Stimulated activated CD4-positive, alpha-beta T cell treated with anti-CD3 and anti-CD28 coated beads, Interleukin-4, amount 100 ng/mL, for 1 hour (primary cell): ENCODE measurements at regions not wholly inside any gene's neighbourhood (a gene's known extent, or its start where the extent isn't known, plus 50 kb on each side); places are given as distances from the start of the nearest gene placed in this dataset.

Experiments used
- DNase-seq: peaks from one replicate; pipeline ENCODE4 v3.0.0-alpha.2; 2020

DNA sequence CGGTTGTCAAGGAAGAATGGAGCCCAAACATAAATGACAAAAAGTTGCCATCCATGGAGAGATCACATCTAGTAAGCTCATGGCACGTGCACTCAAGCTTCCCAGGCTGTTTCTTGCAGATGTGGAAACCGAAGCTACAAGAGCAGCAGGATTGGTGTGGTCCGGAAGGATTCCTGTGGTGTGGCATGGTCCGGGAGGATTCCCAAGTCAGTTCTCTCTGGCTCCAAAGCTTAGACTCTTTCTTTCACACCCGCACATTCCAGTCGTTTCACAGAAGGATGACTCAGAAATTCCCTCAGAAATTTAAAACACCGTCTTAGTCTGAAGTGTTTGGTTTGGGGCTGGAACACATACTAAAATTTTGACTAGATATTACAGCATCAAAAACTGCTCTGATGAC is 78.0 kb upstream of the DRD2 start:
- DNase-seq = no peak

GRCh38 chr11:113552271-113552670 is 77.1 kb upstream of the DRD2 start:
- DNase-seq = no peak

DNA sequence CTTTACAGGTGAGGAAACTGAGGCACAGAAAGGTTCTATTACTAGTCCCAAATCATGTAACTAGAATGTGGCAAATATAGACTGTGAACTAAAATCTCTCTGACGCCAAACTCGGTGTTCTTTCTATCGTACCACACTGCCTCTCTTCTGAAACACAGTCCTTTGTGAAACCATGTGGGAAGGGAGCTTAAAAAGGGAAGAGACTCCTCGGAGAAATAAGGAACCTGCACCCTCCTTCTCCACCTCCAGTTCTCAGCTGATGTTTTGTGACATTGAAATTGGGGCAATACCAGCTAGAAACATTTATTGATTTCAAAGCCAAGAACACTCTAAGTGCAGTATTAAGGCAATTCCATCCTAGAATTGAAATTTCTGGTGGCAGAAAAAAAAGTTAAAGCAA is 76.4 kb upstream of the DRD2 start:
- no peak for DNase-seq

GRCh38 chr11:113549611-113550578 is 74.7 kb upstream of the DRD2 start:
- no peak for DNase-seq

GRCh38 chr11:113549061-113549460 is 73.9 kb upstream of the DRD2 start:
- no peak for DNase-seq

- DNase-seq = no peak
Measured at GRCh38 chr11:113547739-113548138, 72.5 kb upstream of the DRD2 start.

- no peak for DNase-seq
Measured at GRCh38 chr11:113546757-113547507, 71.7 kb upstream of the DRD2 start.

DNA sequence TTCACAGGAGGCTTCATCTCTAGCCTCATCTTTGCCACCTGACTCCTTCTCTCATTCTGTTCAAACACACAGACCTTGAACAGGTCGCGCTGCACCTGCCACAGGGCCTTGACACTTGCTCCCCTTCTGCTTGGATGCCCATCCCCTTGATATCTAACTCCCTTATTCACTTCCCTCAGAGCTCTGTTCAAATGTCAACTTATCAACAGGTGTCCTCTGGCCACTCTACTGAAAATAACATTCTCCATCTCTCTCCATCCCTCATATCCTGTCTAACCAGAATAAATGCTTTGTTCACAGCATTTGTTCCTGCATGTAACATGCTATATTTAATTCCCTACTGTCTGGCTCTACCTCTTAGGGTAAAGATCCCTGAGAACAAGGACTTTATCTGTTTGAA is 67.2 kb upstream of the DRD2 start:
- no peak for DNase-seq

- DNase-seq = no peak
Measured at GRCh38 chr11:113540416-113541330, 65.5 kb upstream of the DRD2 start.

- no peak for DNase-seq
Measured at GRCh38 chr11:113538451-113539412, 63.5 kb upstream of the DRD2 start.

DNA sequence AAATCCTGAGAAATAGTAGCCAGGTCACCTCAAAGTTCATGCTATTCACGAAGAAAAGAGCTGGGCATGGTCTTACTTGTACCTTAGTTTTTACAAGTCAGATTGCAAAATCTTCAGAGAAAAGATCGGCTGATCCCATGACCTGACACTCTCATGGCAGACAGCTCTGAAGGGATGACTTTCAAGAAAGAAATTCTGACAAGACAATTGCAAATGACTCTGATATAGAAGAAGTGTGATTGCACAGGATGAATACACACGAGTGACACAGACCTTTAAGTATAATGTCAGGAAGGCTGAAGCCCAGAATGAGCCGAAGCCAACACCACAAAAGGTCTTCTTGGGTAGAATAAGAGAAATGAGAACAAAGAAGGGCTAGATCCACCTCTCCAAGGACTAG is 59.4 kb upstream of the DRD2 start:
- no peak for DNase-seq

DNA sequence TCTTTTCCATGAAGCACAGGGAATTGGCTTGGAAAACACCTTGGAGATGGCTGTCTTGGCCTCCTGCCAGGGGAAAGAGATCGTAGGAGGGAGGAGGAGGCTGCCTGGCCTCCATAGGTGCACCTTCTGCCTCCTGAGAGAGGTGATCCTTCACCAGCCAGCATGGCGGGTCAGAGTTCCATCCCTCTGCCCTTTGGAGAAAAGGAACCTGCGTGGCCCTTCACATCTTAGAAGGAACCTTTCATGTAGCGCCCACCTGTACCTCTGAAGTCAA is 58.2 kb upstream of the DRD2 start:
- no peak for DNase-seq

GRCh38 chr11:113532697-113533424 is 57.7 kb upstream of the DRD2 start:
- peak; percentile 53 for DNase-seq

DNA sequence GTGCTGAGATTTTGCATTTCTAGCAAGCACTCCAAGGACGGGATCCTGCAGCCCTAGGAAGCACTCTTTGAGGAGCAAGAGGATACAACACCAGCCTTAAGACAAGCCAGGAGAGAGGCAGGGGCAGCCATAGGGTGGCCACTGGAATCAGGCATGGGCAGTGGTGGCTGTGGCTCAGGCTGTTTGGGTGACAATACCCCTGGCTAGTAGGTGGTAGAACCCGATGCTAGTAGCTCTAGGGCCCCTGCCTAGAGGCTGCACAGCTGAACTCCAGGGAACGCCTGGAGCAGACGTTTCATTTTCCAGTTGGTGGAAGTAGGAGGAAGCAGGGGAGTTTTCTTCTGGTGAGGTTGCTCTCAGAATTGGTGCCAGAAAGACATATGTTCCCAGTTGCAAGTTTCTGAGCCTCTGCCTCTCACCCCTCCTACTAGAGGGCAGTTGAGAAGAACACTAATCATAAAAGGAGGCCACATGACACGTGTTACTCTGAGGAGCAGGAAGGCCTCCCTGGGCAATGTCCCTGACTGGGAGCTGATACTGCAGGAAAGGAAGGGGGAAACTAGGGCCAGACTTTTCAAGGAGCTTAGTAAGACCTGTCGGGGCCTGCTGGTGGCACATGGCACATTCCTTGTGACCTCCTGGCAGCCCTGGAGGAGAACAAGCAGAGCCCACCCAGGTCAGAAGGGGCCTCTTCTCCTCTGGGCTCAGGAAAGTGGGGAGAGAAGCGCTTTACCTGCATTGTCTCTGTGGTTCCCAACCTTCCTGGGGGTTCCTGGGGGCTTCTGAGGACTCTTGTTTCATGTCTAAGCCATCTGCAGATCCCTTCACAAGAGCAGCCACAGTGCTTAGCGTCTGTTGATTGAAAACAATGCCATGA is 56.6 kb upstream of the DRD2 start:
- DNase-seq = no peak

GRCh38 chr11:113531083-113531482 is 55.9 kb upstream of the DRD2 start:
- no peak for DNase-seq

DNA sequence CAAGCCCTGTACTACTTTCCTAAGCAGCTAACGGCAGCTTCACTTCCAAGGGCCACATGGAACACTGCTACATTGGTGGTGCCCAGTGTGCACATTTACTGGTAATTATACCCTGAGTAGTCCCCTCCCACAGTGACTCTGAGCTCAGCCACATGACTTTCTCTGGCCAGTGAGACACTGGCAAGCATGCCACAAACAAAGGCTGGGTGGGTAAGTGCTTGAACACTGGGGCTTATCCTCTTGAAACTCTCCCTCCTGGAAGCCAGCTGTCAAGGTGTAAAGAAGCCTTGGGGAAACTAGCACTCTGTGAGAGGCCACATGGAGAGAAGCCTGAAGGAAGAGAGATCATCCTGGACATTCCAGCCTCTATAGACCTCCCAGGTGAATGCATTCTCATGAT is 54.4 kb upstream of the DRD2 start:
- no peak for DNase-seq

GRCh38 chr11:113528982-113529381 is 53.8 kb upstream of the DRD2 start:
- DNase-seq = no peak

- no peak for DNase-seq
Measured at GRCh38 chr11:113526521-113526920, 51.3 kb upstream of the DRD2 start.
